LoVo (cell line): ENCODE measurements at regions not wholly inside any gene's neighbourhood (a gene's known extent, or its start where the extent isn't known, plus 50 kb on each side); places are given as distances from the start of the nearest gene placed in this dataset.
A peak's percentile ranks its signal among the peaks of the same experiment; 100 is the strongest.

ENCODE experiments used
- DNase-seq: peaks from one replicate; pipeline ENCODE4 v3.0.0-alpha.2; 2016; ENCODE audit warnings: low spot score

DNA sequence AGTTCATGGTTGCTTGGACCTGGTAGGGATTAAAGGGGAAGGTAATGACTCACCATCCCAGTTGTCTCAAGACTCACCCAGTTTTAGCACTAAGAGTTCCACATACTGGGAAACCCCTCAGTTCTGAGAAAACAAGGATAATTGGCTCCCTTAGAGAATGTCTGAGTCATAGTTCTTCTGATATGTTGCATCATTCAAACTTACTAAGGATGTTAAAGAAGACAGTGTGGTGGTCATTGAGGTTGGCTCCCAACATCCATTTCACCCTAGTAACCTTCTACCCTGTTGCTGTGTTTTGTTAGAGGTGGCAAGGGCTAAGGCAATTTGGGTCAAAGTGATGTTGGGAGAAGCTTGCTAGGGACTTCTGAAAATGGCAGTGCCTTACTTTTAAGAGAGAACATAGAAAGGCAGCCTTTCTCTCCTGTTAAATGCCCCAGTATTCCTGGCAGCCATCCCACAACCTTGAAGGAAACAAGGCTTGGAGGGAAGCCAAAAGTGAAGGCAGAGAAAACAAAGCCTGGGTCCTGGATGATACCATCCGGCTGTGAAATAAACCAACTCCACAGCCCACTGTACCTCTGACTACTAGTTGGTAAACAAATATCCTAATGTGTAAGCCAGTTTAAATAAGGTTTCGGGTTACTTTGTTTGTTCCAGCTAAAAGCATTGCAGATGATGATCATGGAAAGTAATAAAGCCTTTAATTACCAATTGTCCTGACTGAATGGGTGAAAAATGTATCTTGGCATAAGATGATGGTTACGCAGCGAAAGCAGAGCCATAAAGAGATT, 80.4 kb upstream of the ADAMTSL1 start:
- DNase-seq, result peak; percentile 76

GRCh38 chr9:18394847-18395351, 79.1 kb upstream of the ADAMTSL1 start:
- DNase-seq, result no peak

DNA sequence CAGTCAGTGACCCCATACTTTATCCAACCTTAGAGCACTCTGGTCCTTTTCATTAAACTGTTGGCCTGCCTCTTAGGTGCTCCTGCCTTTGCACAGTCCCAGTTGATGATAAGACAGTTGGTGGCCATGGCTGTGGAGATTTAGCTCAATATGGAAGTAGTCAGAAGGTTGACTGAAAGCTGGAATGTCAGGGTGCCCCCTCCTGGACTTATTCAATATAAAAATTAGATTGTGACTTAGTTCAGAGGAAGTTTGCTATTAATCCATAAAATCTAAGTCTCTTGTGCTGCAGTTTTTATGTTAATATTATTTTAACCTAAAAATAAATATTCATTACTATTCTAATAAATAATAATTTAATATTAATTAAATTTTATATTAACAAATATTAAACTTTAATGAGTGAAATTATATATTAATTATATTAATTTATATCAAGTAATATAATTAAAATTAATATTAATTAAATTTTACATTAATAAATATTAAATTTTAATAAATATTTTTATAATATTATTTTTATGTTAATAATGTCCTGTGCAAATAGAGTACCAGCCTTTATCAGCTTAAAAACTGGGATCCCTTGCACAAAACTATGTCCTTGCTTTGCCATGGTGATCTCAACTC, 77.7 kb upstream of the ADAMTSL1 start:
- DNase-seq, result no peak

DNA sequence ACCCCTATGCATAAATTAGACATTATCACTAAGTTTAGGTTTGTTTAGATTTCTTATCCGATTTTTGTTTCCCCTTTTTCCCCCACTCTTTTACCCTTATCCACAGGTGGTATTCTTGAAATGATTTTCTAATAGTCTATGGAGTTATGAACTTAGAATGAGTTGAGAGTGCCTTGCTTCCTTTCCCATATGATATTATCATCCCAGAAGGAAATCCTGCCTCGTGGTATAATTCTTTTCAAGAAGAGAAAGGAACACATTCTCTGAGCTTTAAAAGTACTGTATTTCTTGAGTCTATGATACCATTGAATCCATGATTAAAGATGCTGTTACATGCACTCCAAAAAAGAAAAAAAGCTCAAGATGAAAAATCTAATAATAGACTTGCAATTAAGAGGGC, 76.9 kb upstream of the ADAMTSL1 start:
- DNase-seq, result no peak

- DNase-seq, result no peak
These were observed 75.9 kb upstream of the ADAMTSL1 start for GRCh38 chr9:18398038-18398437.

DNA sequence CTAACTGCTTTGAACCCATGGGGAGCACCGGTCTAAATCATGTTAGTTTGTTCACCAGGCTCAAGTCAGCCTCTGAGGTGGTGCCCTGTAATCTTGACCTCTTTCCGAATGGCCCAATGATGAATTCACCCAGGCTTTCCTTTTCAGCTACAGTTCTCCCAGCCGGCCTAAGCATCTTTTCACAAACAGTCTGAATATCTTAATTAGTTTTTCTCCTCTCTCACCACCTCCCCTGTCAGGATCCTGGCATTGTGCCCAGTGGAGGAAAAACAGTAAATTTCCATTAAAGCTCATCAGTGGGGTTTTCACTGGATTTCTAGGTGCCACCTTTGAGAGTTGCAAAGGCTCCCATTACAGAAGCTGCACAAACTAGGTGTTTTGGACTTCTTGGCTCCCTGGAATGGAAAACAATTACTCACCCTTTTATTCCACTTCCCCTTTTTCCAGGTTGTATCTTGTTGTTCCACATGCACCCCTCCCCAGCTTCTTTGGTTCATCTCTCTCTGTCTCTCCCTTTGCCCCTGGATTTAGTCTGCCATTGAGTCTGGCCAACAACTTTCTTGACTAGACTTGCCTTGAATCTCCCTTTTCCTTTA, 69.4 kb upstream of the ADAMTSL1 start:
- no peak for DNase-seq

DNA sequence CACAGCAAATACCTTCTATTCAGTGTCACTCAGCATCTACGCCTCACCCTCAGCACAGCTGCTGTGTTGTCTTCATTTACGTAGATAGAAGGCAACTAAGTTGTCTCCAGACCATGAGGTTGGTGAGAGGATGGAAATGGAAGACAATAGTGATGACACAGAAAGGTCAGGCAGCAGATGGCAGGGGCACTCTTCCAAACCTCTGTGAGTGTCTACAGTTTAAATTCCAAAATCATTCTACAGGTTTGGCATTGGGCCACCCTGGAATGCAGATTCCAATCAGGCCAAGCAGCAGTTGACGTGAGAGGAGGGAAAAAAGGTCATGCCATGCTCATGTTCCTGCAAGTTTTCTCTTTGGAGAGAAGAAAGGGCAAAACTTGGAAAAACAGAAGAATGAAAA, 68.7 kb upstream of the ADAMTSL1 start:
- DNase-seq, result no peak

GRCh38 chr9:18410983-18411382, 63.0 kb upstream of the ADAMTSL1 start:
- no peak for DNase-seq

GRCh38 chr9:18421391-18421790, 52.6 kb upstream of the ADAMTSL1 start:
- DNase-seq, result no peak

DNA sequence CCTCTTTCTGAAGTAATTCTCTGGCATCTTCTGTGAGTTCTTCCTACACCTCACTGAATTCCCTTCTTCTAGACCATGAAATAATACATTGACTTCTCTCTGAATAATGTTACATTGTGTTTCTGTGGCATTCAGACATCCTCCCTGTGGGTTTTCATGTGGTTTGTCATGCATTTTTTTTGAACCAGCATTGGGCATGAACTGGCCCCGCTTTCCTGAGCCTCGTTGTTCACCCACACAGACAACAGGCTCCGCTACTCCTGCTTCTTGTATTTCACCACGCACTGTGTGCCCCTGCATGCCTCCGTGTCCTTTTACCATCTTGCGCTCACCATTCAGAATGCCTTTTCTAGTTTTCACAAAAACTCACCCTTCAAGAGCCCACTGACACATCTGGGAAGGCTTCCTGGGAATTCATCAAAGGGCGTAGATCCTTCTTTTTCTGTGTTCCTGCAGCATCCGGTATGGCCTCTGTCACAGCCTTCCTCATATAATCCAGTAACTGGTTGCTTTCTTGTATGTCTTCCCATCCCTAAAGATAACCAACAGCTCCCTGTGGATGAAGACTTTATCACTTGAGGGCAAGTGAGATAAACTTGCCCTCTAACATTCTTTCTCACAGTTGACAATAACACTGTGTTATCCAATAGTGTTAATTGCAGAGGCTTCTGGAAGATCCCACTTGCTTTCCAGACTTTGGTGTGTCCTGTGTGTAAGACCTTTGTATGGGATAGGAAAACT, 51.5 kb upstream of the ADAMTSL1 start:
- DNase-seq, result no peak

GRCh38 chr9:18423791-18424531, 50.0 kb upstream of the ADAMTSL1 start:
- no peak for DNase-seq
